ENCODE measurements at regions not wholly inside any gene's neighbourhood (a gene's known extent, or its start where the extent isn't known, plus 50 kb on each side); places are given as distances from the start of the nearest gene placed in this dataset.
"Not testable (repeated sequence)": the region's sequence is repeated elsewhere in the genome, so short reads cannot be mapped to it uniquely, and the experiment has no call there.

- H3K4me1 ChIP-seq (ENCODE audit: control insufficient read depth in 5 of 5, insufficient read depth in 5 of 5, low read length in 5 of 5): no peaks in the 10 kb centered on the region
- no peaks in the 10 kb centered on the region for H3K27me3 ChIP-seq (ENCODE audit: control insufficient read depth in 5 of 5, insufficient read depth in 4 of 5, low read length in 5 of 5)
- H3K9ac ChIP-seq (ENCODE audit: low read length in 5 of 5): no peak overlapping the region
- no peaks in the 10 kb centered on the region for H3K36me3 ChIP-seq (ENCODE audit: control insufficient read depth in 5 of 5, insufficient read depth in 5 of 5, low read length in 5 of 5)
- H3K4me3 ChIP-seq (ENCODE audit: low read depth in 1 of 5, low read length in 5 of 5): no peak overlapping the region
- no peaks in the 10 kb centered on the region for H3K9me3 ChIP-seq (ENCODE audit: control insufficient read depth in 5 of 5, low read length in 5 of 5)
- no peak overlapping the region for H3K27ac ChIP-seq (ENCODE audit: low read depth, low read length)
Measured at GRCh38 chr18:11470941-11471340, 138.5 kb upstream of the SLC35G4 start.

- Histone ChIP-seq H3K4me1 (ENCODE audit: control insufficient read depth in 5 of 5, insufficient read depth in 5 of 5, low read length in 5 of 5) (no peaks in the 10 kb centered on the region), H3K9me3 (ENCODE audit: control insufficient read depth in 5 of 5, low read length in 5 of 5) (no peaks in the 10 kb centered on the region), H3K4me3 (ENCODE audit: low read depth in 1 of 5, low read length in 5 of 5) (no peak overlapping the region), H3K27me3 (ENCODE audit: control insufficient read depth in 5 of 5, insufficient read depth in 4 of 5, low read length in 5 of 5) (no peaks in the 10 kb centered on the region), H3K36me3 (ENCODE audit: control insufficient read depth in 5 of 5, insufficient read depth in 5 of 5, low read length in 5 of 5) (no peaks in the 10 kb centered on the region), H3K9ac (ENCODE audit: low read length in 5 of 5) (no peak overlapping the region), H3K27ac (ENCODE audit: low read depth, low read length) (no peak overlapping the region)
Measured at GRCh38 chr18:11468617-11469016, 140.8 kb upstream of the SLC35G4 start.

GRCh38 chr18:11468120-11468519, 141.3 kb upstream of the SLC35G4 start:
- H3K4me1 ChIP-seq (ENCODE audit: control insufficient read depth in 5 of 5, insufficient read depth in 5 of 5, low read length in 5 of 5): no peaks in the 10 kb centered on the region
- no peak overlapping the region for H3K9ac ChIP-seq (ENCODE audit: low read length in 5 of 5)
- no peak overlapping the region for H3K27ac ChIP-seq (ENCODE audit: low read depth, low read length)
- H3K9me3 ChIP-seq (ENCODE audit: control insufficient read depth in 5 of 5, low read length in 5 of 5): no peaks in the 10 kb centered on the region
- H3K36me3 ChIP-seq (ENCODE audit: control insufficient read depth in 5 of 5, insufficient read depth in 5 of 5, low read length in 5 of 5): no peaks in the 10 kb centered on the region
- H3K4me3 ChIP-seq (ENCODE audit: low read depth in 1 of 5, low read length in 5 of 5): no peak overlapping the region
- H3K27me3 ChIP-seq (ENCODE audit: control insufficient read depth in 5 of 5, insufficient read depth in 4 of 5, low read length in 5 of 5): no peaks in the 10 kb centered on the region

GRCh38 chr18:11467611-11468010, 141.8 kb upstream of the SLC35G4 start:
- H3K9me3 ChIP-seq (ENCODE audit: control insufficient read depth in 5 of 5, low read length in 5 of 5): no peaks in the 10 kb centered on the region
- no peak overlapping the region for H3K27ac ChIP-seq (ENCODE audit: low read depth, low read length)
- no peaks in the 10 kb centered on the region for H3K36me3 ChIP-seq (ENCODE audit: control insufficient read depth in 5 of 5, insufficient read depth in 5 of 5, low read length in 5 of 5)

GRCh38 chr18:11464129-11464528, 145.3 kb upstream of the SLC35G4 start:
- H3K9ac ChIP-seq (ENCODE audit: low read length in 5 of 5): no peak overlapping the region
- no peaks in the 10 kb centered on the region for H3K27me3 ChIP-seq (ENCODE audit: control insufficient read depth in 5 of 5, insufficient read depth in 4 of 5, low read length in 5 of 5)
- H3K4me1 ChIP-seq (ENCODE audit: control insufficient read depth in 5 of 5, insufficient read depth in 5 of 5, low read length in 5 of 5): no peaks in the 10 kb centered on the region
- H3K9me3 ChIP-seq (ENCODE audit: control insufficient read depth in 5 of 5, low read length in 5 of 5): no peaks in the 10 kb centered on the region
- no peaks in the 10 kb centered on the region for H3K36me3 ChIP-seq (ENCODE audit: control insufficient read depth in 5 of 5, insufficient read depth in 5 of 5, low read length in 5 of 5)
- H3K27ac ChIP-seq (ENCODE audit: low read depth, low read length): no peak overlapping the region
- no peak overlapping the region for H3K4me3 ChIP-seq (ENCODE audit: low read depth in 1 of 5, low read length in 5 of 5)

More at GRCh38 chr18:11467611-11468010, 141.8 kb upstream of the SLC35G4 start:
- no peaks in the 10 kb centered on the region for H3K4me1 ChIP-seq (ENCODE audit: control insufficient read depth in 5 of 5, insufficient read depth in 5 of 5, low read length in 5 of 5)
- no peaks in the 10 kb centered on the region for H3K27me3 ChIP-seq (ENCODE audit: control insufficient read depth in 5 of 5, insufficient read depth in 4 of 5, low read length in 5 of 5)
- H3K9ac ChIP-seq (ENCODE audit: low read length in 5 of 5): no peak overlapping the region
- H3K4me3 ChIP-seq (ENCODE audit: low read depth in 1 of 5, low read length in 5 of 5): no peak overlapping the region

GRCh38 chr18:11458447-11458846, 150.9 kb upstream of the SLC35G4 start:
- no peak overlapping the region for H3K4me3 ChIP-seq (ENCODE audit: low read depth in 1 of 5, low read length in 5 of 5)
- no peaks in the 10 kb centered on the region for H3K36me3 ChIP-seq (ENCODE audit: control insufficient read depth in 5 of 5, insufficient read depth in 5 of 5, low read length in 5 of 5)
- H3K27me3 ChIP-seq (ENCODE audit: control insufficient read depth in 5 of 5, insufficient read depth in 4 of 5, low read length in 5 of 5): no peaks in the 10 kb centered on the region
- no peak overlapping the region for H3K9ac ChIP-seq (ENCODE audit: low read length in 5 of 5)
- no peaks in the 10 kb centered on the region for H3K9me3 ChIP-seq (ENCODE audit: control insufficient read depth in 5 of 5, low read length in 5 of 5)
- H3K4me1 ChIP-seq (ENCODE audit: control insufficient read depth in 5 of 5, insufficient read depth in 5 of 5, low read length in 5 of 5): no peaks in the 10 kb centered on the region
- no peak overlapping the region for H3K27ac ChIP-seq (ENCODE audit: low read depth, low read length)

GRCh38 chr18:11457853-11458252, 151.5 kb upstream of the SLC35G4 start:
- H3K4me3 ChIP-seq (ENCODE audit: low read depth in 1 of 5, low read length in 5 of 5); H3K4me1 ChIP-seq (ENCODE audit: control insufficient read depth in 5 of 5, insufficient read depth in 5 of 5, low read length in 5 of 5); H3K36me3 ChIP-seq (ENCODE audit: control insufficient read depth in 5 of 5, insufficient read depth in 5 of 5, low read length in 5 of 5); H3K27me3 ChIP-seq (ENCODE audit: control insufficient read depth in 5 of 5, insufficient read depth in 4 of 5, low read length in 5 of 5); H3K9me3 ChIP-seq (ENCODE audit: control insufficient read depth in 5 of 5, low read length in 5 of 5); H3K9ac ChIP-seq (ENCODE audit: low read length in 5 of 5); H3K27ac ChIP-seq (ENCODE audit: low read depth, low read length): not testable (repeated sequence)

- Histone ChIP-seq H3K4me3 (ENCODE audit: low read depth in 1 of 5, low read length in 5 of 5) (no peak overlapping the region), H3K27me3 (ENCODE audit: control insufficient read depth in 5 of 5, insufficient read depth in 4 of 5, low read length in 5 of 5) (no peaks in the 10 kb centered on the region), H3K36me3 (ENCODE audit: control insufficient read depth in 5 of 5, insufficient read depth in 5 of 5, low read length in 5 of 5) (no peaks in the 10 kb centered on the region), H3K9ac (ENCODE audit: low read length in 5 of 5) (no peak overlapping the region), H3K4me1 (ENCODE audit: control insufficient read depth in 5 of 5, insufficient read depth in 5 of 5, low read length in 5 of 5) (no peaks in the 10 kb centered on the region), H3K9me3 (ENCODE audit: control insufficient read depth in 5 of 5, low read length in 5 of 5) (peaks cover 0 to 3% (median 0%) of the 10 kb centered on the region in 5 donors), H3K27ac (ENCODE audit: low read depth, low read length) (no peak overlapping the region)
Measured at GRCh38 chr18:11454040-11454439, 155.4 kb upstream of the SLC35G4 start.

- not testable (repeated sequence) for H3K27me3 ChIP-seq (ENCODE audit: control insufficient read depth in 5 of 5, insufficient read depth in 4 of 5, low read length in 5 of 5); H3K4me3 ChIP-seq (ENCODE audit: low read depth in 1 of 5, low read length in 5 of 5); H3K27ac ChIP-seq (ENCODE audit: low read depth, low read length); H3K9me3 ChIP-seq (ENCODE audit: control insufficient read depth in 5 of 5, low read length in 5 of 5); H3K9ac ChIP-seq (ENCODE audit: low read length in 5 of 5); H3K36me3 ChIP-seq (ENCODE audit: control insufficient read depth in 5 of 5, insufficient read depth in 5 of 5, low read length in 5 of 5); H3K4me1 ChIP-seq (ENCODE audit: control insufficient read depth in 5 of 5, insufficient read depth in 5 of 5, low read length in 5 of 5)
Measured at GRCh38 chr18:11444169-11444568, 165.2 kb upstream of the SLC35G4 start.

GRCh38 chr18:11437046-11437445, 172.3 kb upstream of the SLC35G4 start:
- H3K27ac ChIP-seq (ENCODE audit: low read depth, low read length): no peak overlapping the region
- H3K9ac ChIP-seq (ENCODE audit: low read length in 5 of 5): no peak overlapping the region
- H3K9me3 ChIP-seq (ENCODE audit: control insufficient read depth in 5 of 5, low read length in 5 of 5): peaks cover 0 to 7% (median 4%) of the 10 kb centered on the region in 5 donors
- H3K36me3 ChIP-seq (ENCODE audit: control insufficient read depth in 5 of 5, insufficient read depth in 5 of 5, low read length in 5 of 5): no peaks in the 10 kb centered on the region
- H3K4me3 ChIP-seq (ENCODE audit: low read depth in 1 of 5, low read length in 5 of 5): no peak overlapping the region
- no peaks in the 10 kb centered on the region for H3K4me1 ChIP-seq (ENCODE audit: control insufficient read depth in 5 of 5, insufficient read depth in 5 of 5, low read length in 5 of 5)
- H3K27me3 ChIP-seq (ENCODE audit: control insufficient read depth in 5 of 5, insufficient read depth in 4 of 5, low read length in 5 of 5): no peaks in the 10 kb centered on the region

- Histone ChIP-seq H3K9ac (ENCODE audit: low read length in 5 of 5) (no peak overlapping the region), H3K27me3 (ENCODE audit: control insufficient read depth in 5 of 5, insufficient read depth in 4 of 5, low read length in 5 of 5) (peaks cover 0 to 3% (median 0%) of the 10 kb centered on the region in 5 donors), H3K9me3 (ENCODE audit: control insufficient read depth in 5 of 5, low read length in 5 of 5) (no peaks in the 10 kb centered on the region), H3K4me3 (ENCODE audit: low read depth in 1 of 5, low read length in 5 of 5) (no peak overlapping the region), H3K4me1 (ENCODE audit: control insufficient read depth in 5 of 5, insufficient read depth in 5 of 5, low read length in 5 of 5) (no peaks in the 10 kb centered on the region), H3K27ac (ENCODE audit: low read depth, low read length) (no peak overlapping the region), H3K36me3 (ENCODE audit: control insufficient read depth in 5 of 5, insufficient read depth in 5 of 5, low read length in 5 of 5) (no peaks in the 10 kb centered on the region)
Measured at GRCh38 chr18:11432360-11432811, 177.0 kb upstream of the SLC35G4 start.

Measured in subcutaneous abdominal adipose tissue (tissue), 5 donors.